Adrenal gland (tissue), 9 donors: ENCODE measurements at regions not wholly inside any gene's neighbourhood (a gene's known extent, or its start where the extent isn't known, plus 50 kb on each side); places are given as distances from the start of the nearest gene placed in this dataset.
"Not testable (repeated sequence)": the region's sequence is repeated elsewhere in the genome, so short reads cannot be mapped to it uniquely, and the experiment has no call there.

Experiments
- DNase-seq, 7 donors: peaks; one replicate each; pipeline ENCODE4 v3.0.0-alpha.2; 2019 to 2020
- H3K27ac ChIP-seq, 5 donors: fragments of 200-600 bp; sonication (generic) in 4 of 5; 1 replicate in 3 of 5; 2 replicates in 2 of 5; pipeline versions ENCODE4 v1.5.1 to v1.8.0; 2016 to 2020; ENCODE audit warnings: mild to moderate bottlenecking in 1 of 5
- H3K27me3 ChIP-seq: fragments of 200-600 bp; 2 replicates; pipeline ENCODE4 v1.8.0; 2021
- H3K36me3 ChIP-seq, 2 donors: fragments of 200-600 bp; replicated peaks in 1 of 2; 1 replicate in 1 of 2; 2 replicates in 1 of 2; pipeline versions ENCODE4 v1.5.1 to v1.8.0; 2018 to 2022
- H3K4me1 ChIP-seq, 2 donors: fragments of 200-600 bp; replicated peaks in 1 of 2; 1 replicate in 1 of 2; 2 replicates in 1 of 2; pipeline versions ENCODE4 v1.5.1 to v1.8.0; 2018 to 2021
- H3K4me3 ChIP-seq, 4 donors: fragments of 200-600 bp; sonication (generic) in 3 of 4; one replicate each; pipeline ENCODE4 v1.5.1; 2016 to 2018
- H3K9me3 ChIP-seq, 3 donors: fragments of 200-600 bp; sonication (generic) in 1 of 3; replicated peaks in 1 of 3; 1 replicate in 2 of 3; 2 replicates in 1 of 3; pipeline versions ENCODE4 v1.5.1 to v1.8.0; 2016 to 2021
- POLR2A ChIP-seq, 2 donors: fragments of 450-650 bp; IDR thresholded peaks; one replicate each; pipeline ENCODE4 v1.6.1; 2017; ENCODE audit warnings: antibody characterized with exemption in 2 of 2, mild to moderate bottlenecking in 2 of 2, moderate library complexity in 1 of 2
- WGBS, 4 donors: extraction: QIAGEN DNeasy Blood & Tissue Kit in 2 of 4; methylation state at CpG; one replicate each; pipeline versions ENCODE4 v1.1.5 to v1.1.7; 2013 to 2017; 5-methylcytosine and 5-hydroxymethylcytosine counted together
- intact Hi-C, 2 donors: fragments of 100-400 bp; cut with DNase I; formaldehyde crosslinking; loops; one replicate each; pipeline versions ENCODE4 v1.14.1 to v1.15.0; 2022 to 2023
- TF ChIP-seq, protein P1 (sequence below), 6 experiments: fragments of 450-650 bp in 4 of 6; fragments of 200-600 bp in 2 of 6; sonication (generic) in 1 of 6; IDR thresholded peaks; 1 replicate in 5 of 6; 2 replicates in 1 of 6; pipeline versions ENCODE4 v1.5.1 to v1.8.0; 2016 to 2021; ENCODE audit warnings: antibody characterized with exemption in 6 of 6, mild to moderate bottlenecking in 2 of 6, moderate library complexity in 1 of 6
- donor health status: healthy with polysubstance abuse.
- donor health status: Bipolar disorder and iron deficiency.
- donor health status: DM: yes; HTN: yes; CAD: no.
- donor health status: DM: no; HTN: no; CAD: no.
- donor health status: DM: no; HTN: no; CAD: no.

DNA sequence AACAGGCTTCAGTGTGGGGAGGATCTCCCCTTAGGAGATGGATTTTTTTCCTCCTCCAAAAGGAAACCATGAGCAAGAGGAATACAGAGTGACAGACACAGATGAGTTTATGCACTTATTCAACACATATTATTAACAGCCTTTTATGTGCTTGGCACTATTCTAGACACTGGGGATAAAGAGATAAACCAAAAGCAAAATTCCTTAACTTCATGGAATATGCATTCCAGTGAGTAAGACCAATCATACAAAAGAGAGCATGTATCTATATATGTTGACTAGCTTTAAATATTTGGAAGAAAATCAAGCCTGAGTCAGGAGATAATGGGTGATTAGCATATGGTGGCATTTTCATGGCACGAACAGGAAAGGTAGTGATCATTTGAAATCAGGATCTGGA, 284.4 kb upstream of the RASGRP1 start:
- DNase-seq = no peak
- no peak overlapping the region for H3K4me3 ChIP-seq
- intact Hi-C loops = no loop called here
- no peaks in the 10 kb centered on the region for H3K4me1 ChIP-seq
- 0 to 46% (median 38%) methylated on average over 1 of the region's 1 CpG for WGBS, 4 donors
- no peak for TF ChIP-seq POLR2A (IDR thresholded peaks at IDR 0.05)
- TF ChIP-seq, protein P1, sequence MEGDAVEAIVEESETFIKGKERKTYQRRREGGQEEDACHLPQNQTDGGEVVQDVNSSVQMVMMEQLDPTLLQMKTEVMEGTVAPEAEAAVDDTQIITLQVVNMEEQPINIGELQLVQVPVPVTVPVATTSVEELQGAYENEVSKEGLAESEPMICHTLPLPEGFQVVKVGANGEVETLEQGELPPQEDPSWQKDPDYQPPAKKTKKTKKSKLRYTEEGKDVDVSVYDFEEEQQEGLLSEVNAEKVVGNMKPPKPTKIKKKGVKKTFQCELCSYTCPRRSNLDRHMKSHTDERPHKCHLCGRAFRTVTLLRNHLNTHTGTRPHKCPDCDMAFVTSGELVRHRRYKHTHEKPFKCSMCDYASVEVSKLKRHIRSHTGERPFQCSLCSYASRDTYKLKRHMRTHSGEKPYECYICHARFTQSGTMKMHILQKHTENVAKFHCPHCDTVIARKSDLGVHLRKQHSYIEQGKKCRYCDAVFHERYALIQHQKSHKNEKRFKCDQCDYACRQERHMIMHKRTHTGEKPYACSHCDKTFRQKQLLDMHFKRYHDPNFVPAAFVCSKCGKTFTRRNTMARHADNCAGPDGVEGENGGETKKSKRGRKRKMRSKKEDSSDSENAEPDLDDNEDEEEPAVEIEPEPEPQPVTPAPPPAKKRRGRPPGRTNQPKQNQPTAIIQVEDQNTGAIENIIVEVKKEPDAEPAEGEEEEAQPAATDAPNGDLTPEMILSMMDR (IDR thresholded peaks at IDR 0.05) = no peak
- no peaks in the 10 kb centered on the region for H3K36me3 ChIP-seq
- H3K27me3 ChIP-seq = no peaks in the 10 kb centered on the region
- H3K9me3 ChIP-seq = no peaks in the 10 kb centered on the region
- H3K27ac ChIP-seq = no peak overlapping the region

DNA sequence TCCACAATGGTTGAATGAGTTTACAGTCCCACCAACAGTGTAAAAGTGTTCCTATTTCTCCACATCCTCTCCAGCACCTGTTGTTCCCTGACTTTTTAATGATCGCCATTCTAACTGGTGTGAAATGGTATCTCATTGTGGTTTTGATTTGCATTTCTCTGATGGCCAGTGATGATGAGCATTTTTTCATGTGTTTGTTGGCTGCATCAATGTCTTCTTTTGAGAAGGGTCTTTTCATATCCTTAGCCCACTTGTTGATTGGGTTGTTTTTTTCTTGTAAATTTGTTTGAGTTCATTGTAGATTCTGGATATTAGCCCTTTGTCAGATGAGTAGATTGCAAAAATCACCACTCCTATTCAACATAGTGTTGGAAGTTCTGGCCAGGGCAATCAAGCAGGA, 287.6 kb upstream of the RASGRP1 start:
- DNase-seq, H3K4me3 ChIP-seq, H3K9me3 ChIP-seq, H3K36me3 ChIP-seq, intact Hi-C loops, H3K27ac ChIP-seq, H3K27me3 ChIP-seq, H3K4me1 ChIP-seq: not testable (repeated sequence)
- 73 to 100% methylated on average over 1 of the region's 1 CpG; no CpG with 5 or more reads in 2 of the 4 donors for WGBS, 4 donors

DNA sequence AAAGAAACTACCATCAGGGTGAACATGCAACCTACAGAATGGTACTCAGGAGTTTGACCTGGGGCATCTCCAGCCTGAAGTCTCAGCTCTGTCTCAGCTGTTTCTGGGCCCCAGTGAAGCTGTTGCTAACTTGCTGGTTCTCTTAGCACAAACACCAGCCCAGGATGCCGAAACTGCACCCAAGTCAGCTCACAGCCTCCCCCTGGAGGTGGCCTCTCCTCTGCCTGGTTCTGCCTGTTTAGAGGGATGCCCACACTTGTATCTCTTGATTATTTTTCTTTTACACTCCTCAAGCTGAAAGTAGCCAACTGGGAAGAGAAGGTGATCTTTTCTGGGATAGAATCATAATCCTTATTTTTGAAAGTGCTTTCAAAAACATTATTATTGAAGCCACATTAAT, 289.0 kb upstream of the RASGRP1 start:
- intact Hi-C loops = no loop called here
- H3K36me3 ChIP-seq = no peaks in the 10 kb centered on the region
- TF ChIP-seq POLR2A (IDR thresholded peaks at IDR 0.05) = no peak
- TF ChIP-seq, protein P1 (IDR thresholded peaks at IDR 0.05) = no peak
- no peak overlapping the region for H3K4me3 ChIP-seq
- DNase-seq = no peak
- no peaks in the 10 kb centered on the region for H3K9me3 ChIP-seq
- no peaks in the 10 kb centered on the region for H3K4me1 ChIP-seq
- no peaks in the 10 kb centered on the region for H3K27me3 ChIP-seq
- 29 to 83% (median 67%) methylated on average over 1 of the region's 1 CpG for WGBS, 4 donors
- H3K27ac ChIP-seq = no peak overlapping the region

DNA sequence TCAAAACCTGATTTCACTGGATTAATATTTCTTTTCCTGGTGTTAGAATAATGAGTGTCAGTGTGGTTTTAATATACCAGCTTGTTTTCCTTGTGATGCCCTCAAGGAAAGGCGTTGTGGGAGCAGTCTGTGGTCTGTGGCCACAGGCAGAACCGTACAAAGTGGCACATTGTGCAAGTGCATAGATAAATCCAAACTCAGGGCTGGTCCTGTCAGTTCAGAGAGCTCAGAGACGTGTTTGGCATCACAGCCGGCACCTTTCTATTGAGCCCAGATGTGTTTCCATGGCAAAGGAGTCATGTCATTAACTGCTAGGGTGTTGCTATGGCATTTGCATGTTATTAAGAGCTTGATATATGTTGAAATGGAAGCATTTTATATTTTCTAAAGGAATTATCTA, 289.9 kb upstream of the RASGRP1 start:
- Histone ChIP-seq H3K4me1 (no peaks in the 10 kb centered on the region), H3K36me3 (no peaks in the 10 kb centered on the region), H3K4me3 (no peak overlapping the region), H3K27ac (no peak overlapping the region), H3K27me3 (no peaks in the 10 kb centered on the region), H3K9me3 (no peaks in the 10 kb centered on the region)
- intact Hi-C loops = no loop called here
- no peak for DNase-seq
- 45 to 57% (median 51%) methylated on average over 4 of the region's 4 CpGs for WGBS, 4 donors
- TF ChIP-seq POLR2A (IDR thresholded peaks at IDR 0.05) = no peak
- TF ChIP-seq, protein P1 (IDR thresholded peaks at IDR 0.05) = no peak

DNA sequence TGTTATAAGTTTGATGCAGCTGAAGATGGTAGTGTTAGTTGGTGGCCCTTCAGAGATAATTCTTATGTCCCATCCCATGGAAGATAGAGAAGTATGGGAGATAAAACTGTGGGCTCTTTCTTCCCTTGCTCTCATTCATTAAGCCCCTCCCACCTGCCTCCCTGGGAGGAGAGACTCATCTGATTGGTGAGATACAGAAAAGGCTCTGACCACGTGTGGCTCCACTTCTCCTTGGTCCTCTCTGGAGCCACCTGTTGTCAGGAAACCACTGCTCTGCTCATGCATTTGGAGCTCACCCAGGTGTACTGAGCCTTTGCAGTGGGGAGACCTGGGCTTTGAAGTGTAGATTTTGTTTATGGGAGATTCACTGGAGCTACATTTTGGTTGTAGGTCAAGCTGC, 293.2 kb upstream of the RASGRP1 start:
- no peaks in the 10 kb centered on the region for H3K27me3 ChIP-seq
- WGBS, 4 donors = 50 to 83% (median 63%) methylated on average over 1 of the region's 1 CpG
- intact Hi-C loops = no loop called here
- H3K36me3 ChIP-seq = no peaks in the 10 kb centered on the region
- no peak overlapping the region for H3K4me3 ChIP-seq
- H3K27ac ChIP-seq = no peak overlapping the region
- H3K4me1 ChIP-seq = no peaks in the 10 kb centered on the region
- TF ChIP-seq, protein P1 (IDR thresholded peaks at IDR 0.05) = no peak
- no peak for TF ChIP-seq POLR2A (IDR thresholded peaks at IDR 0.05)
- H3K9me3 ChIP-seq = no peaks in the 10 kb centered on the region
- no peak for DNase-seq
